GM23338 (cell line): ENCODE measurements at regions not wholly inside any gene's neighbourhood (a gene's known extent, or its start where the extent isn't known, plus 50 kb on each side); places are given as distances from the start of the nearest gene placed in this dataset.

Experiments used
- CREB1 ChIP-seq: fragments of 250-450 bp; sonication (Bioruptor Pico); IDR thresholded peaks from 2 replicates; pipeline ENCODE4 v1.5.0; 2020; ENCODE audit warnings: low read depth, mild to moderate bottlenecking, moderate library complexity
- CTCF ChIP-seq, 2 experiments: fragments of 200-600 bp in 1 of 2; sonication (generic) in 1 of 2; conservative IDR thresholded peaks; 2 replicates each; pipeline versions ENCODE4 v1.5.1 to v1.6.1; 2016 to 2017; ENCODE audit warnings: antibody characterized with exemption in 2 of 2, low read depth in 2 of 2, mild to moderate bottlenecking in 2 of 2, moderate library complexity in 1 of 2
- EZH2 ChIP-seq: fragments of 200-600 bp; sonication (generic); IDR thresholded peaks from one replicate; pipeline ENCODE4 v1.8.0; 2017; ENCODE audit warnings: antibody characterized with exemption, mild to moderate bottlenecking, low read depth; ENCODE audit not compliant: unreplicated experiment
- EZH2phosphoT487 ChIP-seq: fragments of 200-600 bp; sonication (generic); IDR thresholded peaks from one replicate; pipeline ENCODE4 v1.8.1; 2018; ENCODE audit warnings: antibody characterized with exemption; ENCODE audit not compliant: unreplicated experiment
- JUNB ChIP-seq: IDR thresholded peaks from one replicate; pipeline ENCODE4 v1.6.1; 2016; ENCODE audit warnings: antibody characterized with exemption; ENCODE audit not compliant: unreplicated experiment
- NANOG ChIP-seq: IDR thresholded peaks from 2 replicates; pipeline ENCODE4 v1.6.1; 2016; ENCODE audit warnings: antibody characterized with exemption, borderline replicate concordance
- POLR2AphosphoS5 ChIP-seq: IDR thresholded peaks from 2 replicates; pipeline ENCODE4 v1.6.1; 2016; ENCODE audit warnings: antibody characterized with exemption, low read depth
- TF ChIP-seq, protein P1 (sequence below): IDR thresholded peaks from one replicate; pipeline ENCODE4 v1.6.1; 2018; ENCODE audit warnings: antibody characterized with exemption; ENCODE audit not compliant: unreplicated experiment
- TF ChIP-seq, protein P2 (sequence below): IDR thresholded peaks from 2 replicates; pipeline ENCODE4 v1.6.1; 2016; ENCODE audit warnings: antibody characterized with exemption

DNA sequence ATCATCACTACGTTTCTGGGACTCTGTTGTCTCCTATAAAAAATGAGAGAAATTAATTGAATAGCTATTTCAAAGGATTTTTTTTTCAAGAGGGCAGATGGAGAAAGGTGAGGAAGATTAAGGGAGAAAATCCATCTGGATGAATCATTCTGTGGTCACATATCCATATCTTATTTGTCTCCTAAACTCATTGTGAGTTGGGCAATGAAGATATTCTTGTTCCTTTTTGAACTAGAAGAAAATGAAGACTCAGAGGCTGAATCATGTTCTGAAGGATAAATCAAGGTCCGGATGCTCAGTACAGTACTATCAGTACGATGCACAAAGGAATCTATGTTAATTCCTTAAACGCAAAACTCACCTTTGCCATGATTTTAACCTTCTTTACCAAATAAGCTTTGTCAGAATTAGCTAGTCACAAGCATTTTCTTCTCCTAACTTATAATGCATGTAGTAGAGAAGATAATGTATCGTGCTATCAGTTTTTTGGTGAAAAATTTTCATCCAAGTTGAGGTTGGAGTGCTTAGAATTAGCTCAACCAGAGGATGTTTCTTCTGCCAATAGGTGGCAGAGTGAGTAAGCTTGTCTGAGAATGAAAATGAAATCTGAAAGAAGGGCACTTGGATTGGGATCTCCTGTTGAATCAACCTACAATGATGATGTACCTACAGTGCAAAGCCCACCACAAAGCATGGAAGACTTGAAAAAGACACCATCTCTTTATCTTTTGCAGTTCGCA, 446.9 kb downstream of the KIF20B start:
- TF ChIP-seq EZH2phosphoT487, result no peak
- TF ChIP-seq CTCF (conservative IDR thresholded peaks at IDR 0.05; ENCODE audit: low read depth in 2 of 2), result peak; percentile 68 to 78
- TF ChIP-seq, protein P1, sequence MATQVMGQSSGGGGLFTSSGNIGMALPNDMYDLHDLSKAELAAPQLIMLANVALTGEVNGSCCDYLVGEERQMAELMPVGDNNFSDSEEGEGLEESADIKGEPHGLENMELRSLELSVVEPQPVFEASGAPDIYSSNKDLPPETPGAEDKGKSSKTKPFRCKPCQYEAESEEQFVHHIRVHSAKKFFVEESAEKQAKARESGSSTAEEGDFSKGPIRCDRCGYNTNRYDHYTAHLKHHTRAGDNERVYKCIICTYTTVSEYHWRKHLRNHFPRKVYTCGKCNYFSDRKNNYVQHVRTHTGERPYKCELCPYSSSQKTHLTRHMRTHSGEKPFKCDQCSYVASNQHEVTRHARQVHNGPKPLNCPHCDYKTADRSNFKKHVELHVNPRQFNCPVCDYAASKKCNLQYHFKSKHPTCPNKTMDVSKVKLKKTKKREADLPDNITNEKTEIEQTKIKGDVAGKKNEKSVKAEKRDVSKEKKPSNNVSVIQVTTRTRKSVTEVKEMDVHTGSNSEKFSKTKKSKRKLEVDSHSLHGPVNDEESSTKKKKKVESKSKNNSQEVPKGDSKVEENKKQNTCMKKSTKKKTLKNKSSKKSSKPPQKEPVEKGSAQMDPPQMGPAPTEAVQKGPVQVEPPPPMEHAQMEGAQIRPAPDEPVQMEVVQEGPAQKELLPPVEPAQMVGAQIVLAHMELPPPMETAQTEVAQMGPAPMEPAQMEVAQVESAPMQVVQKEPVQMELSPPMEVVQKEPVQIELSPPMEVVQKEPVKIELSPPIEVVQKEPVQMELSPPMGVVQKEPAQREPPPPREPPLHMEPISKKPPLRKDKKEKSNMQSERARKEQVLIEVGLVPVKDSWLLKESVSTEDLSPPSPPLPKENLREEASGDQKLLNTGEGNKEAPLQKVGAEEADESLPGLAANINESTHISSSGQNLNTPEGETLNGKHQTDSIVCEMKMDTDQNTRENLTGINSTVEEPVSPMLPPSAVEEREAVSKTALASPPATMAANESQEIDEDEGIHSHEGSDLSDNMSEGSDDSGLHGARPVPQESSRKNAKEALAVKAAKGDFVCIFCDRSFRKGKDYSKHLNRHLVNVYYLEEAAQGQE, result no peak
- no peak for TF ChIP-seq NANOG
- TF ChIP-seq, protein P2, sequence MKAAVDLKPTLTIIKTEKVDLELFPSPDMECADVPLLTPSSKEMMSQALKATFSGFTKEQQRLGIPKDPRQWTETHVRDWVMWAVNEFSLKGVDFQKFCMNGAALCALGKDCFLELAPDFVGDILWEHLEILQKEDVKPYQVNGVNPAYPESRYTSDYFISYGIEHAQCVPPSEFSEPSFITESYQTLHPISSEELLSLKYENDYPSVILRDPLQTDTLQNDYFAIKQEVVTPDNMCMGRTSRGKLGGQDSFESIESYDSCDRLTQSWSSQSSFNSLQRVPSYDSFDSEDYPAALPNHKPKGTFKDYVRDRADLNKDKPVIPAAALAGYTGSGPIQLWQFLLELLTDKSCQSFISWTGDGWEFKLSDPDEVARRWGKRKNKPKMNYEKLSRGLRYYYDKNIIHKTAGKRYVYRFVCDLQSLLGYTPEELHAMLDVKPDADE, result no peak
- TF ChIP-seq POLR2AphosphoS5, result no peak
- no peak for TF ChIP-seq EZH2
- TF ChIP-seq JUNB, result no peak
- no peak for TF ChIP-seq CREB1 (CRISPR knock-in tag)
